Hematopoietic multipotent progenitor cell treated with erythropoietin and hydrocortisone succinate and interleukin-3 and kit ligand, for 15 days (in vitro differentiated cells): ENCODE measurements at regions not wholly inside any gene's neighbourhood (a gene's known extent, or its start where the extent isn't known, plus 50 kb on each side); places are given as distances from the start of the nearest gene placed in this dataset.
"Not testable (repeated sequence)": the region's sequence is repeated elsewhere in the genome, so short reads cannot be mapped to it uniquely, and the experiment has no call there.

Source experiments
- DNase-seq: peaks from one replicate; pipeline ENCODE4 v3.0.0-alpha.2; 2015; ENCODE audit warnings: low spot score

DNA sequence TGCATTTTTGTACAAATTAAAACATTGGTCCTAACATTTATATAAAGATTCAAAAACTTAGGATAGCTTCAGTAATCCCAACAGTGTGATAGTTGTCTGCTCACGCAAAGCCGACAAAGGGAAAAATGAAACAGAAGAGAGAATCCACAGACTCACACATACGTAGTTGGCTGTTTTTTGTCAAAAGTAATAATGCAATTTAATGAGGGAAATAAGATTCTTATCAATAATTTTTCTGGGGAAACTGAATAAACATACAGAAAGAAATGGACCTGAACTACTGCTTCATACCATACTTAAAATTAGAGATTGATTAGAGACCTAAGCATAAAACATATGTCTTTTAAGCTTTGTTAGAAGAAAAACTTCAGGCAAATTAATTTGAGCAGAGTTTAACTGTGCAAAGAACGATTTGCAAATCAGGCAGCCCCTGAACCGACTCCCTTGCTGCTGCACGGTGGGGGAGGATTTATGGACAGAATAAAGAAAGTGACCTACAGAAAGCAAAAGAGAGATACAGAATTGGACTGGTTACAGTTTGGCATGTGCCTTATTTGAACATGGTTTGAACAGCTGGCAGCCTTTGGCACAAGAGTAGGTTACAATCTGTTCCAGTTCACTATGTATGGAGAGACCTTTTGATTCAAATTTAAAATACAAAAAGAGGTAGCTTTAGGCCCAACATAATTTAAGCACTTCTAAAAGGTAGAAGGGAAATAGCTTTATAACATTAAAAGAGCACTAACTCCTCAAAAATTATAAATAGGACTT is 64.9 kb upstream of the CTSV start:
- not testable (repeated sequence) for DNase-seq

GRCh38 chr9:97099540-97099939 is 60.6 kb upstream of the CTSV start:
- DNase-seq: not testable (repeated sequence)

GRCh38 chr9:97096793-97097192 is 57.9 kb upstream of the CTSV start:
- DNase-seq: no peak

DNA sequence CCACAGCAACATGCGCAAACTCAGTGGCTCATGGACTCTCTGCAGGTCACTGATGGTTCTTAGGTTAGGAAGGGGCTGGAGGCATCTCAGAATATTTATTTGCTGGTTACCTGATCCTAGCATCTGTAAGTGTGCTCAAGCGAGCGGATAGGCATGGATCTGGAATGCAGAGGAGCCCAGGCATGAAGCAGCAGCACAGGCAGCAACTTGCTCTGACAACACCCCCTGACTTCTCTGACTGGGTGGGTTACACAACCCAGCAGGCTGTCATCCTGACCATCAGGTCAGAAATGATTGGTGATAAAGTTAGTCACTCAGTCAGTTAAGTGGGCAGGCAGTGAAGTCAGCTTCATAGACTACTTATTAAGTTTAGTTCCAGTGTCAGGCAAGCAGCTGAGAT is 50.4 kb upstream of the CTSV start:
- DNase-seq: not testable (repeated sequence)
